ENCODE measurements at regions not wholly inside any gene's neighbourhood (a gene's known extent, or its start where the extent isn't known, plus 50 kb on each side); places are given as distances from the start of the nearest gene placed in this dataset.

- no peak for DNase-seq
Observed at GRCh38 chr7:17242504-17242903, 55.9 kb upstream of the AHR start.

GRCh38 chr7:17244786-17245185 lies 53.7 kb upstream of the AHR start:
- DNase-seq = no peak

- no peak for DNase-seq
Observed at GRCh38 chr7:17247357-17247756, 51.1 kb upstream of the AHR start.

- no peak for DNase-seq
Observed at GRCh38 chr7:17248527-17248926, 49.9 kb upstream of the AHR start.

Data from NCI-H2227 treated with DMSO at 0.1 percent for 48 hours (cell line).